HG02943 (cell line): ENCODE measurements at regions not wholly inside any gene's neighbourhood (a gene's known extent, or its start where the extent isn't known, plus 50 kb on each side); places are given as distances from the start of the nearest gene placed in this dataset.
"Not testable (repeated sequence)": the region's sequence is repeated elsewhere in the genome, so short reads cannot be mapped to it uniquely, and the experiment has no call there.

ENCODE experiments used
- ATAC-seq: cut with Tn5 transposase; IDR thresholded peaks from one replicate; pipeline ENCODE4 v1.9.1; 2021; ENCODE audit warnings: mild to moderate bottlenecking, low read depth, moderate library complexity; ENCODE audit not compliant: unreplicated experiment

DNA sequence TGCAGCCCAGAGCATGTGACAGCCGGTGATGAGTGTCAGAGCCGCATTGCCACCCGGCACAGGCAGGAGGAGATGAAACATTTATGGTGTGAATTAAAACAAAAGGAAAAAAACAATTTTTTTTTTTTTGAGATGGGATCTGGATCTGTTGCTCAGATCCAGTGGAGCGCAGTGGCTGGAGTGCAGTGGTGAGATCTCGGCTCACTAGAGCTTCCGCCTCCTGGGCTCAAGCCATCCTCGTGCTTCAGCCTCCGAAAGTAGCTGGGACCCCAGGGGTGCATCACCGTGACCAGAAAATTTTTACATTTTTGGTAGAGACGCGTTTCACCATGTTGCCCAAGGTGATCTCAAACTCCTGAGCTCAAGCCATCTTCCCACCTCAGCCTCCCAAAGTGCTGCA is 182.1 kb upstream of the SALL3 start:
- ATAC-seq = no peak

DNA sequence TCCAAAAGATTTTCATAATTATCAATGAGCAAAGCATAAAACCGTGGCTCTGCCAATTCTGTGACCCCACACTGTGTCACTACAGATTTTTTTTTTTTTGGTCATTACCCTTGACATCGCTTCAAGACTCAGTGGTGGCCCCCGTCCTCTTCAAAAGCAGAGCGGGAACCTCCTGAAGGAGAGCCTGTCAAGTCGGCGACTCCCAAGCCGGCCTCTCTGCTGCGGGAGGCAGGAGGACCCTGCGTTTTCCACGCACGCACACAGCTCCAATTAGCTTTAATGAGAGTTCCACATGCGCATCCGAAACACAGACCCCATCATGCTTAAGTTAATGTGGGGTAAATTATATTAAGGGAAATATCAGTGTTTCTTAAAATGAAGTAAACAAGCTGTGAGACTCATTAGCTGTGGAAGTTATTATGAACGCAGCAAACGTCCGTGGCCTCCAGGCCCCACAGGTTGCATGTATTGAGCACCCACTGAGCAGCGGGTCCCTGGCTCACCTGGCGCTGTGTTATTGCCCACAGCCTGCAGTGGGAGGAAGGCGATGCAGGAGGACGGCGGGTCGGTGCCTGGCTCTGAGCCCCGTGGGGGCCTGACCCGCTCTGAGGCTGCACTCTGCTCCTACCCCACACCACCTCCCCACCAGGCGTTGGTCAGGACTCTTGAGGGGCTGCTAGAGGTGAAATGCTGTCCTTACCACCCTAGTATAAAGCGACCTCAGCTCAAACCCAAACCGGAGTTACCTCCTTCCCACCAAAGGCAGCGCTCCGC is 181.0 kb upstream of the SALL3 start:
- ATAC-seq = no peak

DNA sequence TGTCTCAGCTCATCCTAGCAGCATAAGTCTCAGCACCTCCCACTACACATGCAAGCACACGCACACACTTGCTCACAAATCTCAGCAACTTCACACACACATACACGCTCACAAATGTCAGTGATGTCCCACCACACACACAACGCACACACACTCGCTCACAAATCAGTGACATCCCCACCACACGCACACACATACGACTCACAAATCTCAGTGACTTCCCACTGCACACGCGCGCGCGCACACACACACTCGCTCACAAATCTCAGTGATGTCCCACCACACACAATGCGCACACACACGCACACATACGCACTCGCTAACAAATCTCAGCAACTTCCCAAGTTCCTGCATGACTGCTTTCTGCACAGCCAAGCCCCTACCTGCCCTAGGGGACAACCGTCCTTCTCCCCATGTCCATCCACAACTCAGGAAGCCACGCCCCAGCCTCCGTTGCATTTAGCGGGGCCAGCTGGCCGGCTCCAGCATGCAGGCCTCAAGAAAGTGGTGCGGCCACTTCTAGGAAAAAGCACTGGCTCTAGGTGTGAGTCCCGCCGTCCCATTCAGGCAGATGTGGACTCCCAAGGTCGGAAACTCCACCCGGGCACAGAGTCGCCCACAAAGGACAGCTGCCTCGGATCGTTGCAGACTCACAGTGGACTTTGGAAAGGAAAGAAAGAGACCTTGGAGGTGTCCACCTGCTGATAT is 180.1 kb upstream of the SALL3 start:
- ATAC-seq = no peak

DNA sequence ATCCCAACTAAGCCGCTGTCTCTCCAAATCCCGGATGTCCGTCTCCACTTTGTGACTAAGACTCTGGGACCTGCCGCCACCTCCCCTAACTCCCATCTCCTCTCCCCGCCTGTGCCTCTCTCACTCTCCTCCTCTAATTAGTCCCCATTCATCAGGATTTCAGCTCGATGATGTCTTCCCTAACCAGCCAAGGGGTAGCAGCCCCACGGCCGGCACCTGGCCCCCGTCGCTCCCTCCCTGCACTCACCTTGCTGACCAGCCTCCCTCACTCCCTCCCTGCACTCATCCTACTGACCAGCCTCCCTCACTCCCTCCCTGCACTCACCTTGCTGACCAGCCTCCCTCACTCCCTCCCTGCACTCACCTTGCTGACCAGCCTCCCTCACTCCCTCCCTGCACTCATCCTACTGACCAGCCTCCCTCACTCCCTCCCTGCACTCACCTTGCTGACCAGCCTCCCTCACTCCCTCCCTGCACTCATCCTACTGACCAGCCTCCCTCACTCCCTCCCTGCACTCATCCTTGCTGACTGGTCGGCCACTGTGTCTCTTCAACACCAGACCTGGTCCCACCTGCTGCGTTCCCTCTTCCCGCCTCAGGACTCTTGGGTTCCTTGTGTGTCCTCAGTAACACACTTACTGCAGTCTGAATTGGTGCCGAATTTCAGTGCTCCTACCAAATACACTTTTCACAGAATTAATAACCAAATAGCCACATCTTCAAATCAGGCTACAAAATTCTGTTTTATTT is 179.3 kb upstream of the SALL3 start:
- ATAC-seq = not testable (repeated sequence)

DNA sequence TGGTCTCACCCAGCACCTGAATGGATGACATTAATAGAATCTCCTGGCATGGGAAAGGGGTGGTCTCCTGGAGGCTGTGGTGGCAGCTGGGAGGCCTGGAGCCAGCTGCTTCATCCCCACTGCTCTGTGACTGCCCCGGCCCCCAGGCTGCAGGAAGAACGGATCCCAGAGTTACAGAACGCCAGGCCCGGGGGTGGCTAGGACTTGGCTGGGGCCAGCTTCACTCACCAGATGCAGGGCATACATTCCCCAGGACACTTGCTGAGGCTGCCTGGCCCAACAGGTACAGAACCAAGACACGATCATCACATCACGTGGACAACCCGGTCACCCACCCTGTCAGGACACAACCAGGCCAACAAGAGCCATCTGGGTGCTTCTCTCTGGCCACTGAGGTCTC is 178.6 kb upstream of the SALL3 start:
- ATAC-seq = no peak

DNA sequence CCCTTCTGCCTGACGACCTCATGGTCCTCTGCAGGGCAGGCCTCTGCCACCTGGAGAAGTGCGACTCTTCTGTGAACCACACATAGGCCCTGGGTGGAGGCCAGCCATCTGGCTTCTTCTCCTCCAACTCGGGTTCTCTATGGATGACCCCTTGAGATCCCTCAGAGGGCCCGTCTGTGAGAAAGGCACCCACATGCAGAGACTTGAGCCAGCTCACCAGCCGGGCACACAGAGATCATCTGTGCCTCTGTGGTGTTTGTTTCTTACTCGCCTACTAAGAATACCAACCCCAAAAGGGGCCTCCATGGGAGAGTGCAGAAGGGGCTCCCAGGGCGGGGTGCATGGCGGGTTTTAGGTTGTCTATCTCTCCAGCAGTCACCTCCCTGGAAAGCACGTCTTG is 176.5 kb upstream of the SALL3 start:
- no peak for ATAC-seq

DNA sequence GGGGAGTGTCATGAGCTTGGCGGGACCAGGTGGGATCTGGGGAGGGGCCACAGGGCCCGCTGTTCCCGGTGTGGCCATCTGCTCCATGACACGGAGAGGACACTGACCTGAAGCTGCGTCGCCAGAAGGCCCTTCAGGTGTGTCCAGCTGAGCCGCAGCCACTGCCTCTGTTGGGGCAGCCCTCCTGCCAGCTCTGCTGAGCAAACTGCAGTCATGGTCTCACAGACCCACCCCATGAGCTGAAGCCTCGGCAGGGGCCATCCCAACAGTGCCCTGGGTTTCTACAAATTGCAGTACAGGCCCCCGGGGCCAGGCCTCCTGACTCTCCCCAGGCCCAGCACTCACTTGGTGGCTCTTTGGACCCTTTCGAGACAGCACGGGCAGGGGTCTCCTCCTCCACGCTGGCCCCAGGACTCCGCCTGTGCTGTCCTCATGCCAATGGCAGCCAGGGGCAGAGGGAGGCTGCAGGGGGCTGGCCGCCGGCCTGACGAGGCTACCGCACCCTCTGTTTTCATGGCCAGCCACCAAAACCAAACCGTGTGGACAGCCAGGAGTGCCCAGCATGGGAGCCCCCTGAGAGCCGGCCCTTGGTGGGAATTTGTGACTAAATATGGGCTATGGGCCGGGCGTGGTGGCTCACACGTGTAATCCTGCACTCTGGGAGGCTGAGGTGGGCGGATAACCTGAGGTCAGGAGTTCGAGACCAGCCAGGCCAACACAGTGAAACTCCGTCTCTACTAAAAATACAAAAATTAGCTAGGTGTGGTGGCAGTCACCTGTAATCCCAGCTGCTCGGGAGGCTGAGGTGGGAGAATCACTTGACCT is 175.2 kb upstream of the SALL3 start:
- ATAC-seq = no peak

DNA sequence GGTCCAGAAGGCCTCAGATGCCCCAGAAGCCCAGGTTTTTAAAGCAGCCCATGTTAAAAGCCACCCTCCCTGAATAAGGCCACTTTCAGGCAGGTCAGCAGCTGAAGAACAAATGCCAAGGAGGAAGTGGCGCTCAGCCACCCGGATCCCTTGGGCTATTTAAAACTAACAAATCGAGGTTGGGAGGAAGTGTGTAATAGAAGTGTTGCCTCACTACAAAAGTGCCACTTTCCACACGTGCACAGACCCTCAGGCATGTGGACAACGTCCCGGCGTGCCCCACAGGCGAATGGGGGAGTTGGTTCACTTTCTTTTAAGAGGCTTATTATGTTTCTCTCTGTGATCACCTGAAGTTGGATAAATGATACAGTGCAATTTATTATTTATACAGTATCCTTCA is 173.8 kb upstream of the SALL3 start:
- ATAC-seq = no peak

DNA sequence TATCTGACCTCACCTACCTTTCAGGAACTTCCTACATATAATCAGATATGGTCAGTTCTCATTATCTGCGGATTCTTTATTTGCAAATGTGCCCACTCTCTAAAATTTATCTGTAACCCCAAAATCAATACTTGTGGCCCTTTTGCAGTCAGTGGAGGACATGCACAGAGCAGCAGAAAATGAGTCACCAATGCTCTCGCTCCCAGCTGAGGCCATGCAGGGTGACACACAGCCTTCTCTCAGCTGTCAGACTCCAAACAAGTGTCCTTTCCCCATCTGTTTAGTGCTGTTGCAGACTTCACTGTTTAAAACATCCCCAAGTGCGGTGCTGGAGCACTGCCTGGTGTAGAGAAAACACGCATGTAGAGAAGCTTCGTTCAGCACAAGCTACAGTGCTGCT is 171.9 kb upstream of the SALL3 start:
- no peak for ATAC-seq

DNA sequence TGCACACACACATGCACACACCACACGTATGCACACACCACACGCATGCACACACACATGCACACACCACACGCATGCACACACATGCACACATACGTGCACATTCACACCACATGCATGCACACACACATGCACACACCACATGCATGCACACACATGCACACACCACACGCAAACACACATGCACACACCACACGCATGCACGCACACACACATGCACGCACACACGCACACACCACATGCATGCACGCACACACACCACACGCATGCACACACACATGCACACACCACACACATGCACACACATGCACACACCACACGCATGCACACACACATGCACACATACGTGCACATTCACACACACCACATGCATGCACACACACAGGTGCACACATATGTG is 169.8 kb upstream of the SALL3 start:
- ATAC-seq = no peak

DNA sequence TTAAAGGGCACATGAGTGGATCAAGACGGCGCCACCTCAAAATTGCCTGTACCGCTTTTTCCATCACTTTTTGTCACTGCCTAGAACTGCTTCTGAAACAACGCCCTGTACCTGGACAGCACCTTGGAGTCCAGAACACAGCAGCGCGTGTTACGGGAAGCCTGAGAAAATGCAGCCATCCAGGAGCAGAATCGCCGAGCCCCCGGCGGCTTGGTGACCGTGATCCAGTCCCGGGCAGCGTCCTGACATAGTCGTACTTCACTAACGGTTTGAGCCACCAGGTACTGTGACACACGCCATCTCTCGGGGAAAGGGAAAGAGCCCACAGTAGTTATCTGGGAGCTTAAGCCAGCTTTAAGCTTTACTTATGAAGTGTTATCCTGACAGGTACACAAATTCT is 168.9 kb upstream of the SALL3 start:
- no peak for ATAC-seq

DNA sequence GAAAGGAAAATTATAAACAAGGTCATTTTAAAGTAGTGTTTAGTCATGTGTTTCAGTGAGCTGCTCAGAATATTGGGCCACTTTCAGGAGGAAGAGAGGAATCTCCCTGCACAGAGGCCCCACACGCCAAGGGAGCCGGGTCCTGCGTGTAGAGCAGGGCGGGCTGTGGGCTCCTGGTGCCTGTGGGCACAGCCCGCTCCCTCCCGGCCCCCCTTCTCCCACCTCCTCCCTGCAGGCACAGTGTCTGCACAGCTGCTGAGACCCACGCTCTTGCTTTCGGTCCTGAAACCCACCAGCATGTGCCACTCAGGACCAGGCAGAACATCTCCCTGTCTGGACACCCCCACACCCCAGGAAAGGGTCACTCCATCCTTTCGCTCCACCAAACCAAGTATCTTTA is 167.6 kb upstream of the SALL3 start:
- ATAC-seq = no peak

DNA sequence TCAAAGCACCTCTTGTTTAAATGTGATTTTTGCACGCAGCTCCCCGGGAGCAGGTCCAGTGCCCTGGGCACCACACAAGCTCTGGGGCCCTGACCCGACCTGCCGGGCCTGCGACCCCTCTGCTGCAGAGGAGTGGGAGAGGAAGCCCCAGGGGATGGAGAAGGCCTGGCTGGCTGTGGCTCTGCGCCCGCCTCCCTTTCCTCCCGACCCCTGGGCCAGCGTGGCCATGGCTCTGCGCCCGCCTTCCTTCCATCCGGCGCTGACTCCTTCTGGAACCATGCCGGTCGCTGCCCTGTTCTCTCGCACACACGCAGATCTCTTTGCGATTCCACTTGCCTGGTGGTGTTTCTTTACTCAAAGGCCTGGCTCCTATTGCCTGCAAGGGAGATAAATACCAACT is 166.5 kb upstream of the SALL3 start:
- ATAC-seq = no peak

DNA sequence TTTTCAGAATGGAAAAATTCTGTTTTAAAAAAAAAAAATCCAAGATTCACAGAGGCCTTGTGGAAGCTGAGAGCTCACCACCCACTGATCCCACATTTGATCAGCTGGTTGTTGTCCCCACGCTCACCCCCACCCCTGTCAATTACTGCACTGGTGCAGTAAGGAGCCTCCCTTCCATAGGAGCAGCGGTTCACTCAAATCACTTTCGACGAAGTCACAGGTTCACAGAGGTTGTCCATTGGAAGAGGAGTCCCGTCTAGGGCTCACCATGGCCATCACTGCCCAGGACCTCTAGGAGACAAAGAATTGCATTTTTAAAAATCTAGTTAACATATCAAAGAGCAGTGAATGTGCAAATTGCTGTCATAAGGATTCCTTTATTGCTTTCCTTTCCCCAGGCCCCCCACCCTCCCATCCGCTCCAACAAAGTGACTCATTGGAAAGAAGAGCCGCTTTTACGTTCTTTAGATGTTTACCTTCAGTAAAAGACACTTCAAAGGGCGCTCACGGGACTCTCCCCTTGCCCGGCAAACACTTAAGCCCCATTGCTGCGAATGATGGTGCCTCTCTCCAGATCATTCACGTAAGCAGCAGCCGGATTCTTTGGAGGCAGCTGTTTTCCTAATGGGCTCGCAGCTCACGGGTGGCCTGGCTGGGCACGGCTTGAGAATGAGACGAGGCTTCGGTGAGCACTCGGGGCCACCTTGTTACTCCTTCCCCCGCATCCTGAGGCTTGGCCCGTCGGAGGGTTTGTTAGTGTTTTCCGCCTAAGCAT is 165.5 kb upstream of the SALL3 start:
- no peak for ATAC-seq

DNA sequence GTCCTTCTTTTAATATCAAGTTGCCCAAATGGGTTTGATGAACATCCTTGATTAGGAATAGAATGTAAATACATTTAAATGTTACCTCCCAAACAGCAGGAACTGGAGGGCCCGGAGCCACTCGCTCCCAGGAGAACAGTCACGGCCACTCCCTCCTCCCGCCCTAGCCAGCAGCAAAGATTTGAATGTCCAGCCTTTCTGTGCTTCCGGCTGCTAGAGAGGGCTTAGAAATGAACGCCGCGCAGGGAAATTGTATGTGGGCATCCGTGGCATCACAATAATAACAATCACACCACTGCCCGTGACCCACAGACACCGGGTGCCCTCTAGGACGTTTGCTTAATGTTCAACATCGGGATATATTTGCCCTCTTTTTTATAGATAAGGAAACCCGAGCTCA is 164.9 kb upstream of the SALL3 start:
- ATAC-seq = no peak

DNA sequence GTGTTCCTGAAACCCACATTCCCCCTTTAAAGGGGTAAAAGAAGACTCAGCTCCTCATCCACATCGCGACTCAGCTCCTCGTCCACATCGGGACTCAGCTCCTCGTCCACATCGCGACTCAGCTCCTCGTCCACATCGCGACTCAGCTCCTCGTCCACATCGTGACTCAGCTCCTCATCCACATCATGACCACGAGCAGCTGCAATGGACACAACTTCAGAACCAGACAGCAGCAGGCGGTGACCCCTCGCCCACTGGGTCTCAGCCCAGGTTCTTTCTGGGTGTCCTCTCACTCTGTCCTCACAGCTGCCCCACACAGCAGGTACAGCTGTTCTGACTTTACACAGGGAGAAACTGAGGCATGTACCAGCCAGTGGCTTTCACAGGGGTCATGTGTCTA is 163.5 kb upstream of the SALL3 start:
- no peak for ATAC-seq

DNA sequence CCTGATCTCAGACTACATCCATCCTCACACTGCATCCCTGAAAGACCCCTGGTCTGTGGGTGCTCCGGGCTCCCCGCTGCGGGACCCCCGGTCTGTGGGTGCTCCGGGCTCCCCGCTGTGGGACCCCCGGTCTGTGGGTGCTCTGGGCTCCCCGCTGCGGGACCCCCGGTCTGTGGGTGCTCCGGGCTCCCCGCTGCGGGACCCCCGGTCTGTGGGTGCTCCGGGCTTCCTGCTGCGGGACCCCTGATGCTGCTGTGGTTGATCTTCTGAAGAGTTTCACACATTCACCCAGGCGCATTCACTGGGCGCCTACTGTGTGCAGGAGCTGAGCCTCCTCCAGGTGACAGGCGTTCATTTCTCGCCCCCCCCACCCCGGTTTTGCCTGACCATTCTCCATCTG is 162.7 kb upstream of the SALL3 start:
- no peak for ATAC-seq

DNA sequence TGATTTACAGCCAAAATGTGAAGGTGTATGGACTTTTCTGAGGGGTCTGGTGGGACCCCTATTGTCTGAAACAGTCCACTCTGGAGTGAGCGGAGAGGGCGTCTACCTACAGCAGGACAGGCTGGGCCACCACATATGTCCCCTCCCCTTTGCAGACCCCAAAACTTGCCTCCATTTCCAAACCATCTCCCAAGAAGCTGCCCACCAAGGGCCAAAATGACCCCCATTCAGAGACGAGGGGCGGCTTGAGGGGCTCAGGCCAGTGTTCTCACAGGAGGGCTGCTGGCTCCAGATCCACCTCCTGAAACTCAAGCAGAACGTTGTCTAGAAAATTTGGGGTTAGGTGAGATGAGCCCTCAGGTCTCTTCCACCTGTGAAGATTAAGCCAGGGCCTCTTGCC is 161.1 kb upstream of the SALL3 start:
- no peak for ATAC-seq

DNA sequence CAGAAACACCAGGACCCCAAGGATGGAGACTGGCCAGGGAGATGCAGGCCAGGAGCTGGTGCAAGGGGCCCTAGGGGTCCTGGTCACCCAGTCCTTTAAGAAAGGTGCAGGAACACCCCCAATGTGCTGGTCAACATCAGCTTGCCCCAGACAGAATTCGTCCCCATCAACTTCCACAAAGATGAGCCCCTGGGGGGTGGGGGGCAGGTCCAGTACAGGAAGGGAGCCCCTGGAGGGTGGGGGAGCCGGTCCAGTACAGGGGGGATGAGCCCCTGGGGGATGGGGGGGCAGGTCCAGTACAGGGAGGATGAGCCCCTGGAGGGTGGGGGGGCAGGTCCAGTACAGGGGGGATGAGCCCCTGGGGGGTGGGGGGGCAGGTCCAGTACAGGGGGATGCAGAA is 160.7 kb upstream of the SALL3 start:
- ATAC-seq = no peak
